MV-4-11 (cell line): ENCODE measurements at regions not wholly inside any gene's neighbourhood (a gene's known extent, or its start where the extent isn't known, plus 50 kb on each side); places are given as distances from the start of the nearest gene placed in this dataset.
"Not testable (repeated sequence)": the region's sequence is repeated elsewhere in the genome, so short reads cannot be mapped to it uniquely, and the experiment has no call there.

ENCODE experiments used
- DNase-seq: peaks from one replicate; lab custom pipeline; 2025; lab: John Stamatoyannopoulos, UW

GRCh38 chr1:118563981-118564951, 379.2 kb upstream of the SPAG17 start:
- peak; percentile 99 for DNase-seq

GRCh38 chr1:118558933-118559332, 373.9 kb upstream of the SPAG17 start:
- no peak for DNase-seq

- no peak for DNase-seq
These were observed 371.9 kb upstream of the SPAG17 start for GRCh38 chr1:118556936-118557335.

GRCh38 chr1:118555638-118556037, 370.6 kb upstream of the SPAG17 start:
- no peak for DNase-seq

- DNase-seq = no peak
These were observed 350.9 kb upstream of the SPAG17 start for GRCh38 chr1:118535901-118536300.

GRCh38 chr1:118511922-118512321, 326.9 kb upstream of the SPAG17 start:
- not testable (repeated sequence) for DNase-seq

- DNase-seq = no peak
These were observed 319.8 kb upstream of the SPAG17 start for GRCh38 chr1:118504867-118505266.

GRCh38 chr1:118504221-118504644, 319.2 kb upstream of the SPAG17 start:
- no peak for DNase-seq

- no peak for DNase-seq
These were observed 318.7 kb upstream of the SPAG17 start for GRCh38 chr1:118503752-118504151.

GRCh38 chr1:118494998-118495397, 310.0 kb upstream of the SPAG17 start:
- DNase-seq = no peak

GRCh38 chr1:118488787-118489186, 303.8 kb upstream of the SPAG17 start:
- DNase-seq = no peak

- DNase-seq = no peak
These were observed 302.9 kb upstream of the SPAG17 start for GRCh38 chr1:118487932-118488331.

GRCh38 chr1:118487091-118487490, 302.1 kb upstream of the SPAG17 start:
- no peak for DNase-seq

GRCh38 chr1:118486199-118486598, 301.2 kb upstream of the SPAG17 start:
- DNase-seq = no peak

- no peak for DNase-seq
These were observed 300.7 kb upstream of the SPAG17 start for GRCh38 chr1:118485757-118486156.

GRCh38 chr1:118484893-118485292, 299.9 kb upstream of the SPAG17 start:
- DNase-seq = no peak

GRCh38 chr1:118483245-118484006, 298.4 kb upstream of the SPAG17 start:
- DNase-seq = no peak

- no peak for DNase-seq
These were observed 296.1 kb upstream of the SPAG17 start for GRCh38 chr1:118481126-118481525.

- no peak for DNase-seq
These were observed 294.3 kb upstream of the SPAG17 start for GRCh38 chr1:118479351-118479750.

GRCh38 chr1:118473825-118474224, 288.8 kb upstream of the SPAG17 start:
- no peak for DNase-seq

GRCh38 chr1:118464460-118464859, 279.4 kb upstream of the SPAG17 start:
- not testable (repeated sequence) for DNase-seq

GRCh38 chr1:118461154-118461553, 276.1 kb upstream of the SPAG17 start:
- no peak for DNase-seq

- no peak for DNase-seq
These were observed 274.8 kb upstream of the SPAG17 start for GRCh38 chr1:118459871-118460270.
